Activated CD4-positive, alpha-beta T cell treated with anti-CD3 and anti-CD28 coated beads, Interleukin-2, Interleukin-4, amounts not matched to agents 100 ng/mL and 50 ng/mL, durations not matched to agents 16 hours and 8 hours (primary cell): ENCODE measurements at regions not wholly inside any gene's neighbourhood (a gene's known extent, or its start where the extent isn't known, plus 50 kb on each side); places are given as distances from the start of the nearest gene placed in this dataset.
"Not testable (repeated sequence)": the region's sequence is repeated elsewhere in the genome, so short reads cannot be mapped to it uniquely, and the experiment has no call there.

ENCODE experiments used
- DNase-seq: peaks from one replicate; pipeline ENCODE4 v3.0.0-alpha.2; 2020; ENCODE audit warnings: low spot score

GRCh38 chr9:40906879-40907278 lies 221.6 kb downstream of the FOXD4L6 start:
- not testable (repeated sequence) for DNase-seq

GRCh38 chr9:40892315-40892714 lies 236.2 kb downstream of the FOXD4L6 start:
- DNase-seq = not testable (repeated sequence)

- DNase-seq = not testable (repeated sequence)
Observed at GRCh38 chr9:40885858-40886257, 242.6 kb downstream of the FOXD4L6 start.

GRCh38 chr9:40884902-40885490 lies 243.5 kb downstream of the FOXD4L6 start:
- not testable (repeated sequence) for DNase-seq

- no peak for DNase-seq
Observed at GRCh38 chr9:40884072-40884901, 244.2 kb downstream of the FOXD4L6 start.

GRCh38 chr9:40883423-40884071 lies 244.9 kb downstream of the FOXD4L6 start:
- not testable (repeated sequence) for DNase-seq

GRCh38 chr9:40873753-40874295 lies 254.7 kb downstream of the FOXD4L6 start:
- DNase-seq = not testable (repeated sequence)

GRCh38 chr9:40868437-40868836 lies 260.0 kb downstream of the FOXD4L6 start:
- not testable (repeated sequence) for DNase-seq
